Rectal smooth muscle tissue (tissue), 1 donor: ENCODE measurements at regions not wholly inside any gene's neighbourhood (a gene's known extent, or its start where the extent isn't known, plus 50 kb on each side); places are given as distances from the start of the nearest gene placed in this dataset.
"Not testable (repeated sequence)": the region's sequence is repeated elsewhere in the genome, so short reads cannot be mapped to it uniquely, and the experiment has no call there.

ENCODE experiments used
- H3K27ac ChIP-seq: one replicate; pipeline ENCODE4 v1.7.0; 2013; ENCODE audit warnings: low read depth, low read length, inconsistent platforms
- H3K27me3 ChIP-seq: one replicate; pipeline ENCODE4 v1.7.0; 2013; ENCODE audit warnings: low read length; ENCODE audit not compliant: control insufficient read depth, insufficient read depth
- H3K36me3 ChIP-seq: one replicate; pipeline ENCODE4 v1.7.0; 2013; ENCODE audit warnings: low read length; ENCODE audit not compliant: control insufficient read depth, insufficient read depth
- H3K4me1 ChIP-seq: one replicate; pipeline ENCODE4 v1.7.0; 2013; ENCODE audit warnings: low read length; ENCODE audit not compliant: control insufficient read depth, insufficient read depth
- H3K4me3 ChIP-seq: one replicate; pipeline ENCODE4 v1.7.0; 2013; ENCODE audit warnings: low read length
- H3K9ac ChIP-seq: one replicate; pipeline ENCODE4 v1.7.0; 2013; ENCODE audit warnings: low read length

DNA sequence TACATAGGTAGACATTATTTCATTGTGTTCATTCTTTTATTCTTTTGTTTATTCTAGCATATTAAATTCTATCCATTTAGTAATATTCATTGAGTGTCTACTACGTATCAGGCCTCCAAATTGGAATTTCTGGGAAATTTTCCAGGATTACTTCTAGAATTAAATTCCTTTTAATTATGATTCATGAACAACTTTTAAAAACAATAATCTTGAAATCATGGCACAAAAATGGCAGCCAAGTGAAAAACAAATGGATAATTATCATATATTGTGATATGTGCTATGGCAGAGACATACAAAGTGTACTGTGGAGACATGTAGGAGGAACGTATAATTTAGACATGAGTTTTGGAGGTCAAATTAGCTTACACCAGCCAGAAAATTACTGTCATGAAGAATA lies 868.5 kb downstream of the FAT4 start:
- Histone ChIP-seq H3K4me3 (no peak overlapping the region), H3K9ac (no peak overlapping the region), H3K27ac (no peak overlapping the region), H3K36me3 (no peaks in the 10 kb centered on the region), H3K27me3 (no peaks in the 10 kb centered on the region), H3K4me1 (peaks cover 2% of the 10 kb centered on the region)

DNA sequence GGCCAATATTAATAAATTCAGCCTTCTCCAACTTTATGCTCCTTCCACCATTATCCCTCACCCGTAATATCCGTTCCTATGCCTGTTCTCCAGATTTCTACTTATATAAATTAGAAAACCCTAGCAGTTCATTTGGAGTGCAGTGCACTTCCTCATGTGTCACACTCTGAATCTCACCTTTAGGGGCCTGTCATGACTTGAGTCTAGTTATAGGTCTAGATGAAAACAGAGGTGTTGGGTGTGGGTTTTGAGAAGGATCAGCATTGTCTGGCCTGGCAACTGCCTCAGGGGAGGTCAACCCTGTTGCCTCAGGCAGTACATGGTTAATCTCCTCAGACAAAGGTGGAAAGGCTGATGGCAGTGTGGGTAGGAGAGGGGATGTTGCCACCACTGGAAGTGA lies 876.8 kb downstream of the FAT4 start:
- Histone ChIP-seq H3K4me1 (no peaks in the 10 kb centered on the region), H3K36me3 (no peaks in the 10 kb centered on the region), H3K9ac (no peak overlapping the region), H3K4me3 (no peak overlapping the region), H3K27ac (no peak overlapping the region), H3K27me3 (no peaks in the 10 kb centered on the region)

GRCh38 chr4:126192506-126192905 lies 877.8 kb downstream of the FAT4 start:
- Histone ChIP-seq H3K36me3 (no peaks in the 10 kb centered on the region), H3K27ac (no peak overlapping the region), H3K4me3 (no peak overlapping the region), H3K4me1 (no peaks in the 10 kb centered on the region), H3K27me3 (no peaks in the 10 kb centered on the region), H3K9ac (no peak overlapping the region)

DNA sequence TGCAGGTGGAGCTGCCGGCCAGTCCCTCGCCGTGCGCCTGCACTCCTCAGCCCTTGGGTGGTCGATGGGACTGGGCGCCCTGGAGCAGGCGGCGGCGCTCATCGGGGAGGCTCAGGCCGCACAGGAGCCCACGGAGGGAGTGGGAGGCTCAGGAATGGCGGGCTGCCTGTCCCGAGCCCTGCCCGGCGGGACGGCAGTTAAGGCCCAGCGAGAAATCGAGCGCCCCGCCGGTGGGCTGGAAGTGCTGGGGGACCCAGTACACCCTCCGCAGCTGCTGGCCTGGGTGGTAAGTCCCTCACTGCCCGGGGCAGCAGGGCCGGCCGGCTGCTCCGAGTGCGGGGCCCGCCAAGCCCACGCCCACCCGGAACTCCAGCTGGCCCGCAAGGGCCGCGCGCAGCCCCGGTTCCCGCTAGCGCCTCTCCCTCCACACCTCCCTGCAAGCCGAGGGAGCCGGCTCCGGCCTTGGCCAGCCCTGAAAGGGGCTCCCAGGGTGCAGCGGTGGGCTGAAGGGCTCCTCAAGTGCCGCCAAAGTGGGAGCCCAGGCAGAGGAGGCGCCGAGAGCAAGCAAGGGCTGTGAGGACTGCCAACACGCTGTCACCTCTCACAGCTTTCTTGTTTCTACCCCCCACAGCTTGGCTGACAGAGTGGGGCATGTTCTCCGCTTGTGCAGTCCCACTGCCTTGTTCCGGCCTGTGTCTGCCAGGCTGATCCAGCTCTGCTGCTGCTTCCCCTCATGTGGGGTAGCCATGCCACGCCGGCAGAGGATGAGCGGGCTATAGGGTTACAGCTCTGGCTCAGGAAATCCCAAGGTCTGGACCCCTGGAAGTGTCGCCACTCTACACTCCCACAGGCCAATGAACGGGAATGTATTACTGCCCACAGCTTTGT lies 886.7 kb downstream of the FAT4 start:
- not testable (repeated sequence) for H3K4me1 ChIP-seq, H3K27me3 ChIP-seq, H3K9ac ChIP-seq, H3K27ac ChIP-seq, H3K36me3 ChIP-seq, H3K4me3 ChIP-seq

DNA sequence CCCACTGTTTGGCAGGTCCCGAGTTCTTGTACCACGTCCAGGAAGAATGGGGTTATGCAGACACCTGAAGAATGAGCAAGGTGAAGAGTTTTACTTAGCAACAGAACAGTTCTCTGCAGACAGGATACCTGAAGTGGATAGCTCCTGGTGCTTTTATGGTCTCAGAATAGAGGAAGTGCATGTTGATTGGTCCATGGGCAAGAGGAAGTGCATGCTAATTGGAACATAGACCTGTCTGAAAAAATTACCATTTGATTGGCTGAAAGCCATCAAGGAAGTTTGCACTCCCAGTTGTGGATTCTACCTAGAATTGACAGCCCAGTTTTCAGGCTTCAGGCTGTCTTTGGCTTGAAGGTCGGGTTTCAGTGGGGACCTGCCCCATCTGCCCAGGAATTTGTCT lies 887.5 kb downstream of the FAT4 start:
- H3K36me3 ChIP-seq, result no peaks in the 10 kb centered on the region
- no peak overlapping the region for H3K4me3 ChIP-seq
- H3K9ac ChIP-seq, result no peak overlapping the region
- no peaks in the 10 kb centered on the region for H3K27me3 ChIP-seq
- no peaks in the 10 kb centered on the region for H3K4me1 ChIP-seq
- no peak overlapping the region for H3K27ac ChIP-seq

DNA sequence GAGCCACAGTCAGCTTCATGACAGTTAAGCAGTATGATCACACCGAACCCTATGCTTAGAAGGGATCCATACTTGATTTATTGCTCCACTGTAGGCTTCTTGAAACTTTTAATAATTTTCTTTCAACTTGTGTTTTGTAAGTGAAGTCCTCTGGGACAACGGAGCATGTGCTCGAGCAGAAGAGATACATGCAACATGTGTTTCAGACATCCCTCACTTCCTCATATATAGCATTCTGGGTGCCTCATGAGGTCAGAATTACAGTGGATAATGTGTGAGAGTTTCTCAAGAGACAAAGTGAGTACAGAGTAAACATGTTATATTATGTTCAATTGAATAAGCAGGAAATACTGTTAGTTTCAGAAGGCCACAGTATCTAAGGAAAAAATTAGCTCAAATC lies 893.2 kb downstream of the FAT4 start:
- H3K9ac ChIP-seq, result no peak overlapping the region
- H3K27me3 ChIP-seq, result no peaks in the 10 kb centered on the region
- no peaks in the 10 kb centered on the region for H3K4me1 ChIP-seq
- H3K27ac ChIP-seq, result no peak overlapping the region
- no peak overlapping the region for H3K4me3 ChIP-seq
- H3K36me3 ChIP-seq, result no peaks in the 10 kb centered on the region

GRCh38 chr4:126209147-126209546 lies 894.4 kb downstream of the FAT4 start:
- no peak overlapping the region for H3K27ac ChIP-seq
- H3K36me3 ChIP-seq, result no peaks in the 10 kb centered on the region
- H3K4me1 ChIP-seq, result no peaks in the 10 kb centered on the region
- H3K27me3 ChIP-seq, result no peaks in the 10 kb centered on the region
- H3K4me3 ChIP-seq, result no peak overlapping the region
- H3K9ac ChIP-seq, result no peak overlapping the region

DNA sequence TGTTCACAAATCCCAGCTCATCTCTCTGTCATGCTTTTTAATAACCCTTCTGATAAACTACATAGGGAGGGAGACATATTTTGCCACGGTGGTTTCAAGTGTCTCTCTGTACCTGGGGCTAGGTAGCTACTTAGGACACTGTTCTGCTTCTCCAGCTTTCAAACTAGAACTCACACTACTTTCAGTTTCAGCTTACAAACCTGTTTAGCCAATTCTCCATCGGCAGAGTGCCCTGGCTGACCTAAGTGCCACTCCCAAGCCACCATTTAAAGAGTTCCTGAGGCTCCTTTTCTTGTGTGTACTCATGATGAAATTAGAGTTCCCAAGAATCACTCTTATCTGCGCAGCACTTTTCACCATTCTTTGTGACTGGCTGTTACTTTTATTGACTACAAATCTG lies 899.2 kb downstream of the FAT4 start:
- Histone ChIP-seq H3K9ac (no peak overlapping the region), H3K4me3 (no peak overlapping the region), H3K36me3 (no peaks in the 10 kb centered on the region), H3K27ac (no peak overlapping the region), H3K27me3 (no peaks in the 10 kb centered on the region), H3K4me1 (no peaks in the 10 kb centered on the region)

DNA sequence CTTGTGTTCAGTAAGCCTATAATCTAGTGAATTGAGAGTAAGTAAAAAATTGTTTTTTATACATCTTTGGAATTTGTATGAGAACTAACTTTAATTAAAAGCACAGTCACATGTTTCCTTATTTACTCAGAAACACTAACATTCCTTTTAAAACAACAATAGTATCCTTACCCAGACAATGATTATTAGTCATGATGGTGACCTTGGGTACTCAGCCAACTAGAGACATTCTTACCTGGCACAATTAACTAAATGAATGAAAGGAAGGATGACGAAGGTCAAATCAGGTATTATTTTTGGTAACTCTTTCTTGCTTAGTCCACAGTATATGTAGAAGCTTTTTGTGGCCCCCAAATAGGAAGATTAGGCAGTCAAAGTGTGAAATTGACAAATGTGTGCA lies 901.0 kb downstream of the FAT4 start:
- H3K36me3 ChIP-seq, result no peaks in the 10 kb centered on the region
- H3K4me3 ChIP-seq, result no peak overlapping the region
- H3K27me3 ChIP-seq, result no peaks in the 10 kb centered on the region
- no peak overlapping the region for H3K9ac ChIP-seq
- no peak overlapping the region for H3K27ac ChIP-seq
- H3K4me1 ChIP-seq, result no peaks in the 10 kb centered on the region

- Histone ChIP-seq H3K4me3 (no peak overlapping the region), H3K27me3 (no peaks in the 10 kb centered on the region), H3K36me3 (no peaks in the 10 kb centered on the region), H3K4me1 (no peaks in the 10 kb centered on the region), H3K27ac (no peak overlapping the region), H3K9ac (no peak overlapping the region)
Measured at GRCh38 chr4:126216611-126217010, 901.9 kb downstream of the FAT4 start.

GRCh38 chr4:126221282-126221681 lies 906.5 kb downstream of the FAT4 start:
- no peaks in the 10 kb centered on the region for H3K4me1 ChIP-seq
- no peak overlapping the region for H3K27ac ChIP-seq
- no peaks in the 10 kb centered on the region for H3K27me3 ChIP-seq
- H3K4me3 ChIP-seq, result no peak overlapping the region
- H3K9ac ChIP-seq, result no peak overlapping the region
- H3K36me3 ChIP-seq, result no peaks in the 10 kb centered on the region

DNA sequence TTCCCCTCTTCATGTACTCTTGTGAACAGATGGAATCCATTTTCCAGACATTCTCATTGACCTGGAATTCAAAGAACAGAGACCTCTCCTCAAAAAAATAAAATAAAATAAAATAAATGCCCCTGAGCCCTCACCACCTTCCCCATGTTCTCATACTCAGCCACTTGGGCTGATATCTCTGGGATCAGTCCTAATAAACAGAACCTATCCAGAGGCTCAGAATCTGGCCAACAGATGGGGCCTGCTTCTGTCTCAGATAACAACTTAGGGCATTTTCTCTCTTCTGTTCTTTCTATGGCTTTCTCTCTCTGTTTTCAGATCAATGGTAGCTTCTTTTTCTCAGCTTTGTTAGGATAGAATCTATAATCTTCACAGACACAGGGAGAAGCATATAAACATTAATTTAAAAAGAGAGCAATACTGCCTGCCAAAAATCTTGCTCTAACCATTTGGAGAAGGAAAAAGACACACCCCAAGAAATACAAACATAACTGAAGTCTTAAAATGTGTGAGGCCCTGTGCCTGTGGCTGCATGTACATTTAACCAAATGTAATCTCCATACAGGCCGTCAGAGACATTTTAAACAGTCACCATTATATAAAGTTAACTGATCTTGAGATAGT lies 907.1 kb downstream of the FAT4 start:
- no peak overlapping the region for H3K9ac ChIP-seq
- H3K4me1 ChIP-seq, result no peaks in the 10 kb centered on the region
- H3K4me3 ChIP-seq, result no peak overlapping the region
- H3K27ac ChIP-seq, result no peak overlapping the region
- no peaks in the 10 kb centered on the region for H3K27me3 ChIP-seq
- no peaks in the 10 kb centered on the region for H3K36me3 ChIP-seq
